Thoracic aorta (tissue), 2 donors: ENCODE measurements at regions not wholly inside any gene's neighbourhood (a gene's known extent, or its start where the extent isn't known, plus 50 kb on each side); places are given as distances from the start of the nearest gene placed in this dataset.

Experiments used
- ATAC-seq: fragments of 150-250 bp; one replicate; pipeline ENCODE4 v1.8.0; 2017; ENCODE audit warnings: low read depth; ENCODE audit not compliant: insufficient number of reproducible peaks, low FRiP score
- DNase-seq: peaks from one replicate; pipeline ENCODE4 v3.0.0-alpha.2; 2020; ENCODE audit warnings: low spot score
- H3K27ac ChIP-seq, 2 donors: fragments of 200-600 bp; sonication (generic); 1 replicate in 1 of 2; 2 replicates in 1 of 2; pipeline ENCODE4 v1.5.1; 2016; ENCODE audit warnings: mild to moderate bottlenecking in 2 of 2, moderate library complexity in 2 of 2
- H3K27me3 ChIP-seq: fragments of 200-600 bp; sonication (generic); replicated peaks from 2 replicates; pipeline ENCODE4 v1.6.0; 2016; ENCODE audit warnings: mild to moderate bottlenecking; ENCODE audit not compliant: insufficient read depth
- H3K36me3 ChIP-seq: fragments of 200-600 bp; sonication (generic); one replicate; pipeline ENCODE4 v1.5.1; 2016
- H3K4me1 ChIP-seq, 2 donors: fragments of 200-600 bp; sonication (generic); 1 replicate in 1 of 2; 2 replicates in 1 of 2; pipeline versions ENCODE4 v1.5.1 to v1.6.0; 2016; ENCODE audit warnings: low read depth in 2 of 2, mild to moderate bottlenecking in 1 of 2; ENCODE audit not compliant: control insufficient read depth in 1 of 2
- H3K4me3 ChIP-seq: fragments of 200-600 bp; sonication (generic); 2 replicates; pipeline ENCODE4 v1.5.1; 2016; ENCODE audit warnings: mild to moderate bottlenecking
- H3K9me3 ChIP-seq: fragments of 200-600 bp; sonication (generic); 2 replicates; pipeline ENCODE4 v1.5.1; 2016
- CTCF ChIP-seq: fragments of 200-600 bp; sonication (generic); IDR thresholded peaks from one replicate; pipeline ENCODE4 v1.5.1; 2019; ENCODE audit warnings: antibody characterized with exemption

- peak; percentile 65 for ATAC-seq
- no peaks in the 10 kb centered on the region for H3K27me3 ChIP-seq
- H3K36me3 ChIP-seq, result no peaks in the 10 kb centered on the region
- no peak overlapping the region for H3K4me3 ChIP-seq
- no peak for TF ChIP-seq CTCF
- H3K4me1 ChIP-seq, result peaks cover 32 to 64% of the 10 kb centered on the region in 2 donors
- peak; percentile 32 for DNase-seq
- H3K27ac ChIP-seq, result peak overlapping the region; percentile 69 to 78
- no peaks in the 10 kb centered on the region for H3K9me3 ChIP-seq
These were observed 267.8 kb upstream of the C2CD4B start for GRCh38 chr15:62432702-62433398.

GRCh38 chr15:62436235-62436634 is 271.1 kb upstream of the C2CD4B start:
- no peak overlapping the region for H3K4me3 ChIP-seq
- no peak for DNase-seq
- no peak for ATAC-seq
- no peak overlapping the region for H3K27ac ChIP-seq
- H3K36me3 ChIP-seq, result no peaks in the 10 kb centered on the region
- H3K27me3 ChIP-seq, result no peaks in the 10 kb centered on the region
- no peak for TF ChIP-seq CTCF
- no peaks in the 10 kb centered on the region for H3K9me3 ChIP-seq
- peaks cover 20 to 64% of the 10 kb centered on the region in 2 donors for H3K4me1 ChIP-seq

- no peaks in the 10 kb centered on the region for H3K9me3 ChIP-seq
- H3K36me3 ChIP-seq, result no peaks in the 10 kb centered on the region
- no peaks in the 10 kb centered on the region for H3K27me3 ChIP-seq
- no peak for TF ChIP-seq CTCF
- peaks cover 8 to 49% of the 10 kb centered on the region in 2 donors for H3K4me1 ChIP-seq
- no peak overlapping the region for H3K27ac ChIP-seq
- ATAC-seq, result no peak
- no peak overlapping the region for H3K4me3 ChIP-seq
- no peak for DNase-seq
These were observed 272.7 kb upstream of the C2CD4B start for GRCh38 chr15:62437753-62438152.

- Histone ChIP-seq H3K27ac (peak overlapping the region; percentile 8 to 57), H3K9me3 (no peaks in the 10 kb centered on the region), H3K4me1 (peaks cover 8 to 52% of the 10 kb centered on the region in 2 donors), H3K4me3 (no peak overlapping the region), H3K27me3 (no peaks in the 10 kb centered on the region), H3K36me3 (no peaks in the 10 kb centered on the region)
- no peak for TF ChIP-seq CTCF
- ATAC-seq (no peak), DNase-seq (no peak)
These were observed 274.5 kb upstream of the C2CD4B start for GRCh38 chr15:62439543-62440016.

- ATAC-seq, result no peak
- no peaks in the 10 kb centered on the region for H3K27me3 ChIP-seq
- H3K36me3 ChIP-seq, result no peaks in the 10 kb centered on the region
- peaks cover 12 to 57% of the 10 kb centered on the region in 2 donors for H3K4me1 ChIP-seq
- peak overlapping the region; percentile 23 for H3K4me3 ChIP-seq
- TF ChIP-seq CTCF, result no peak
- no peak for DNase-seq
- H3K9me3 ChIP-seq, result no peaks in the 10 kb centered on the region
- peak overlapping the region; percentile 4 to 57 for H3K27ac ChIP-seq
These were observed 275.4 kb upstream of the C2CD4B start for GRCh38 chr15:62440362-62441105.
